HepG2 (cell line): ENCODE measurements at regions not wholly inside any gene's neighbourhood (a gene's known extent, or its start where the extent isn't known, plus 50 kb on each side); places are given as distances from the start of the nearest gene placed in this dataset.

Experiments
- ATAC-seq: fragments of 200-7000 bp; cut with Tn5 transposase; 3 replicates; pipeline ENCODE4 v1.9.1; 2020; ENCODE audit warnings: mild to moderate bottlenecking, moderate library complexity
- BruUV-seq: library from RNA; stranded (reverse); fragments of 400-500 nt; replicated peaks from 2 replicates; lab custom pipeline; 2021; lab: Mats Ljungman, UMichigan
- CTCF ChIA-PET: fragments of 300-600 bp; formaldehyde crosslinking; extraction: SDS; loops from one replicate; lab custom pipeline; 2021; ENCODE audit warnings: low total read pairs, inconsistent platforms, low intra/inter-chr PET ratio; lab: Yijun Ruan, JAX
- POLR2A ChIA-PET: fragments of 350-600 bp; sonication (Branson Sonifier 250); formaldehyde crosslinking; loops from one replicate; lab custom pipeline; 2020; ENCODE audit warnings: antibody characterized with exemption, inconsistent platforms; lab: Yijun Ruan, JAX
- DNase-seq: peaks from one replicate; pipeline ENCODE4 v3.0.0-alpha.2; 2015; ENCODE audit warnings: low spot score
- FAIRE-seq: peaks from 3 replicates; lab custom pipeline; 2011; peaks lifted over from hg19 to GRCh38; lab: Jason Lieb, UNC
- H2AFZ ChIP-seq: one replicate; pipeline ENCODE4 v1.6.1; 2011; ENCODE audit warnings: low read length, inconsistent platforms
- H3K27ac ChIP-seq: fragments of 300-600 bp; 3 replicates; pipeline ENCODE4 v1.8.0; 2011; ENCODE audit warnings: mixed run types, mild to moderate bottlenecking, mixed read lengths, low read length, inconsistent platforms; ENCODE audit not compliant: insufficient read depth; ENCODE audit errors: extremely low read length
- H3K27me3 ChIP-seq, 2 experiments: fragments of 200-600 bp in 1 of 2; 2 replicates in 1 of 2; 3 replicates in 1 of 2; pipeline versions ENCODE4 v1.6.0 to v1.8.0; 2011; ENCODE audit warnings: low read length in 2 of 2, mild to moderate bottlenecking in 2 of 2, moderate library complexity in 2 of 2, inconsistent platforms in 1 of 2; ENCODE audit not compliant: insufficient read depth in 2 of 2, control insufficient read depth in 1 of 2
- H3K36me3 ChIP-seq, 2 experiments: fragments of 200-600 bp in 1 of 2; replicated peaks in 1 of 2; 2 replicates in 1 of 2; 3 replicates in 1 of 2; pipeline versions ENCODE4 v1.5.1 to v1.8.0; 2011; ENCODE audit warnings: low read length in 2 of 2, inconsistent platforms in 1 of 2; ENCODE audit not compliant: insufficient read depth in 2 of 2, control insufficient read depth in 1 of 2
- H3K4me1 ChIP-seq: 2 replicates; pipeline ENCODE4 v1.5.1; 2012; ENCODE audit warnings: low read length, inconsistent platforms; ENCODE audit not compliant: insufficient read depth
- H3K4me2 ChIP-seq: 2 replicates; pipeline ENCODE4 v1.6.0; 2011; ENCODE audit warnings: low read depth, low read length, inconsistent platforms
- H3K4me3 ChIP-seq, 3 experiments: fragments of 200-600 bp in 1 of 3; sonication (generic), shearing (Covaris generic) in 1 of 3; replicated peaks in 1 of 3; 2 replicates each; pipeline ENCODE4 v1.5.1; 2011 to 2016; ENCODE audit warnings: low read length in 3 of 3, inconsistent platforms in 2 of 3, low read depth in 2 of 3, mild to moderate bottlenecking in 2 of 3, control low read depth in 1 of 3, mixed read lengths in 1 of 3; ENCODE audit not compliant: insufficient read depth in 1 of 3
- H3K79me2 ChIP-seq: one replicate; pipeline ENCODE4 v1.6.1; 2011; ENCODE audit warnings: low read length, inconsistent platforms; ENCODE audit not compliant: insufficient read depth
- H3K9ac ChIP-seq: 2 replicates; pipeline ENCODE4 v1.6.0; 2011; ENCODE audit warnings: mild to moderate bottlenecking, low read depth, low read length, inconsistent platforms; ENCODE audit not compliant: insufficient read depth
- H3K9me3 ChIP-seq: 2 replicates; pipeline ENCODE4 v1.5.1; 2012; ENCODE audit warnings: mild to moderate bottlenecking, low read length
- H4K20me1 ChIP-seq: 2 replicates; pipeline ENCODE4 v1.6.0; 2011; ENCODE audit warnings: inconsistent platforms, mild to moderate bottlenecking, low read length, moderate library complexity; ENCODE audit not compliant: insufficient read depth
- CBX5 ChIP-seq: sonication (generic); formaldehyde crosslinking; IDR thresholded peaks from 2 replicates; pipeline ENCODE4 v1.4.0; 2020; ENCODE audit warnings: missing genetic modification reagents, borderline replicate concordance
- KMT2B ChIP-seq: IDR thresholded peaks from 2 replicates; pipeline ENCODE4 v1.6.1; 2016; ENCODE audit warnings: missing genetic modification reagents, missing compliant biosample characterization
- MBD4 ChIP-seq: IDR thresholded peaks from 2 replicates; pipeline ENCODE4 v1.6.1; 2012; ENCODE audit warnings: low read length, inconsistent platforms, borderline replicate concordance
- MIXL1 ChIP-seq: IDR thresholded peaks from 2 replicates; pipeline ENCODE4 v1.6.1; 2016
- SALL1 ChIP-seq: sonication (generic); formaldehyde crosslinking; IDR thresholded peaks from 2 replicates; pipeline ENCODE4 v1.8.0; 2022; ENCODE audit warnings: mild to moderate bottlenecking, missing genetic modification reagents
- SIN3A ChIP-seq: IDR thresholded peaks from 2 replicates; pipeline ENCODE4 v1.6.1; 2011; ENCODE audit warnings: low read depth, mild to moderate bottlenecking, control low read depth, low read length, borderline replicate concordance
- SMAD3 ChIP-seq: sonication (generic); formaldehyde crosslinking; IDR thresholded peaks from 2 replicates; pipeline ENCODE4 v1.4.0; 2020; ENCODE audit warnings: missing genetic modification reagents
- SRF ChIP-seq: IDR thresholded peaks from 2 replicates; pipeline ENCODE4 v1.6.1; 2011; ENCODE audit warnings: mild to moderate bottlenecking, low read depth, low read length, moderate library complexity
- TBL1XR1 ChIP-seq: fragments of 150-350 bp; IDR thresholded peaks from 2 replicates; pipeline ENCODE4 v1.6.1; 2014; ENCODE audit warnings: borderline replicate concordance, low read length; ENCODE audit not compliant: partially characterized antibody
- ZBTB42 ChIP-seq: sonication (generic); formaldehyde crosslinking; IDR thresholded peaks from 2 replicates; pipeline ENCODE4 v1.5.0; 2020; ENCODE audit warnings: mild to moderate bottlenecking, missing genetic modification reagents
- ZMYM3 ChIP-seq: sonication (generic); formaldehyde crosslinking; IDR thresholded peaks from 2 replicates; pipeline ENCODE4 v1.5.1; 2020; ENCODE audit warnings: mild to moderate bottlenecking, missing genetic modification reagents
- ZMYM4 ChIP-seq: sonication (generic); formaldehyde crosslinking; IDR thresholded peaks from 2 replicates; pipeline ENCODE4 v1.8.1; 2023; ENCODE audit warnings: mild to moderate bottlenecking, missing genetic modification reagents
- WGBS: methylation state at CpG from one replicate; pipeline ENCODE4 v1.1.6; 2017; ENCODE audit warnings: low lambda C conversion rate; 5-methylcytosine and 5-hydroxymethylcytosine counted together
- in situ Hi-C: cut with HindIII; loops from 2 replicates; pipeline ENCODE4 v1.10.0; 2017; ENCODE audit warnings: low pct_unique_long_range_greater_than_20kb; ENCODE audit not compliant: extremely low pct_ligation_motif_present
- intact Hi-C: fragments of 100-400 bp; cut with micrococcal nuclease; formaldehyde crosslinking; loops from one replicate; pipeline ENCODE4 v1.10.0; 2022; ENCODE audit not compliant: unreplicated experiment
- TF ChIP-seq, protein P1 (sequence below): sonication (generic); formaldehyde crosslinking; IDR thresholded peaks from 2 replicates; pipeline ENCODE4 v1.4.0; 2020; ENCODE audit warnings: missing genetic modification reagents, low read depth, mild to moderate bottlenecking, borderline replicate concordance
- TF ChIP-seq, protein P2 (sequence below): sonication (generic); formaldehyde crosslinking; IDR thresholded peaks from 2 replicates; pipeline ENCODE4 v1.5.1; 2020; ENCODE audit warnings: mild to moderate bottlenecking, moderate library complexity, missing genetic modification reagents
- TF ChIP-seq, protein P3 (sequence below): sonication (generic); formaldehyde crosslinking; IDR thresholded peaks from 2 replicates; pipeline ENCODE4 v1.8.0; 2022; ENCODE audit warnings: missing genetic modification reagents, mild to moderate bottlenecking, moderate library complexity, borderline replicate concordance
- TF ChIP-seq, protein P4 (sequence below): sonication (generic); formaldehyde crosslinking; IDR thresholded peaks from 2 replicates; pipeline ENCODE4 v1.5.0; 2020; ENCODE audit warnings: mild to moderate bottlenecking, missing genetic modification reagents, borderline replicate concordance

DNA sequence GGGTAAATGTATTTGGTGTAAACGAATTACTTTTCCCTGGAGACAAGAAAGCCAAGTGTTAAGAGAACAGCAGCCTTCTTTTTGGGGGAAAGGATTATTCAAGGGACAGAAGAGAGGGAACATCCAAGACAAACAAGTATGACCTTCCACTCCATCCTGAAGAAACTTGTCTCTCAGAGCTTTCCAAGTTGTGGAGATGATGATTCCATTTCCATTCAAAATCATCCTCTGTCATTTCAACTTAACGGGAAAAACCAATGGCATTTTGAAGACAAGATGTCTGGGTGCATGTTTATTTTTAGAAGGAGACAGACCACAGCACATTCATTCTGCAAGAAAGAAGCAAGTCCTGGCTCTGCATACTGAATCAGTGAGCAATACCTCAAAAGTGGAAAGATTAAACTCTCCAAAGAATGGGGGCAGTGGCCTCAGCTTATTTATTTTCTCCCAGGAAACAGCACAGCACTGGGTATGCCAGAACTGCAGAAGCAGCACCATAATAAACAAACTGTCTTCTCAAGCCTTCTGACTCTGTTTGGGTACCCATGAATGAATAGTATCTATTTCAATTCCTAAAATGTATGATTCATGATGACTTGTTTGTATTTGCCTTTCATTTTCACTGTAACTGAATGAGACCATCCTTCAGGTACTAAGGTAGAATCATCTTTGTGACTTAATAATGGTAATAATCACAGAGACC lies 541.0 kb downstream of the RFC3 start:
- no peak overlapping the region for H3K4me2 ChIP-seq
- no peak for ATAC-seq
- TF ChIP-seq SMAD3 (CRISPR knock-in tag): no peak
- TF ChIP-seq, protein P1, sequence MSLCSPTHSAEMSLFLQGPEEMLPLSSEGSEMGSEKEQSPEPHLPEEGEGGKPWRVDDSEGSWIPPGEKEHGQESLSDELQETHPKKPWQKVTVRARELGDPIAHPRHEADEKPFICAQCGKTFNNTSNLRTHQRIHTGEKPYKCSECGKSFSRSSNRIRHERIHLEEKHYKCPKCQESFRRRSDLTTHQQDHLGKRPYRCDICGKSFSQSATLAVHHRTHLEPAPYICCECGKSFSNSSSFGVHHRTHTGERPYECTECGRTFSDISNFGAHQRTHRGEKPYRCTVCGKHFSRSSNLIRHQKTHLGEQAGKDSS (CRISPR knock-in tag): no peak
- TF ChIP-seq MBD4: no peak
- no peak for TF ChIP-seq TBL1XR1
- TF ChIP-seq ZMYM3 (CRISPR knock-in tag): no peak
- TF ChIP-seq SALL1 (CRISPR knock-in tag): no peak
- no peak for TF ChIP-seq SRF
- no peak for TF ChIP-seq ZBTB42
- no peak for TF ChIP-seq MIXL1 (CRISPR knock-in tag)
- TF ChIP-seq, protein P2, sequence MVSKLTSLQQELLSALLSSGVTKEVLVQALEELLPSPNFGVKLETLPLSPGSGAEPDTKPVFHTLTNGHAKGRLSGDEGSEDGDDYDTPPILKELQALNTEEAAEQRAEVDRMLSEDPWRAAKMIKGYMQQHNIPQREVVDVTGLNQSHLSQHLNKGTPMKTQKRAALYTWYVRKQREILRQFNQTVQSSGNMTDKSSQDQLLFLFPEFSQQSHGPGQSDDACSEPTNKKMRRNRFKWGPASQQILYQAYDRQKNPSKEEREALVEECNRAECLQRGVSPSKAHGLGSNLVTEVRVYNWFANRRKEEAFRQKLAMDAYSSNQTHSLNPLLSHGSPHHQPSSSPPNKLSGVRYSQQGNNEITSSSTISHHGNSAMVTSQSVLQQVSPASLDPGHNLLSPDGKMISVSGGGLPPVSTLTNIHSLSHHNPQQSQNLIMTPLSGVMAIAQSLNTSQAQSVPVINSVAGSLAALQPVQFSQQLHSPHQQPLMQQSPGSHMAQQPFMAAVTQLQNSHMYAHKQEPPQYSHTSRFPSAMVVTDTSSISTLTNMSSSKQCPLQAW (CRISPR knock-in tag): no peak
- TF ChIP-seq, protein P3, sequence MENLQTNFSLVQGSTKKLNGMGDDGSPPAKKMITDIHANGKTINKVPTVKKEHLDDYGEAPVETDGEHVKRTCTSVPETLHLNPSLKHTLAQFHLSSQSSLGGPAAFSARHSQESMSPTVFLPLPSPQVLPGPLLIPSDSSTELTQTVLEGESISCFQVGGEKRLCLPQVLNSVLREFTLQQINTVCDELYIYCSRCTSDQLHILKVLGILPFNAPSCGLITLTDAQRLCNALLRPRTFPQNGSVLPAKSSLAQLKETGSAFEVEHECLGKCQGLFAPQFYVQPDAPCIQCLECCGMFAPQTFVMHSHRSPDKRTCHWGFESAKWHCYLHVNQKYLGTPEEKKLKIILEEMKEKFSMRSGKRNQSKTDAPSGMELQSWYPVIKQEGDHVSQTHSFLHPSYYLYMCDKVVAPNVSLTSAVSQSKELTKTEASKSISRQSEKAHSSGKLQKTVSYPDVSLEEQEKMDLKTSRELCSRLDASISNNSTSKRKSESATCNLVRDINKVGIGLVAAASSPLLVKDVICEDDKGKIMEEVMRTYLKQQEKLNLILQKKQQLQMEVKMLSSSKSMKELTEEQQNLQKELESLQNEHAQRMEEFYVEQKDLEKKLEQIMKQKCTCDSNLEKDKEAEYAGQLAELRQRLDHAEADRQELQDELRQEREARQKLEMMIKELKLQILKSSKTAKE (CRISPR knock-in tag): no peak
- TF ChIP-seq, protein P4, sequence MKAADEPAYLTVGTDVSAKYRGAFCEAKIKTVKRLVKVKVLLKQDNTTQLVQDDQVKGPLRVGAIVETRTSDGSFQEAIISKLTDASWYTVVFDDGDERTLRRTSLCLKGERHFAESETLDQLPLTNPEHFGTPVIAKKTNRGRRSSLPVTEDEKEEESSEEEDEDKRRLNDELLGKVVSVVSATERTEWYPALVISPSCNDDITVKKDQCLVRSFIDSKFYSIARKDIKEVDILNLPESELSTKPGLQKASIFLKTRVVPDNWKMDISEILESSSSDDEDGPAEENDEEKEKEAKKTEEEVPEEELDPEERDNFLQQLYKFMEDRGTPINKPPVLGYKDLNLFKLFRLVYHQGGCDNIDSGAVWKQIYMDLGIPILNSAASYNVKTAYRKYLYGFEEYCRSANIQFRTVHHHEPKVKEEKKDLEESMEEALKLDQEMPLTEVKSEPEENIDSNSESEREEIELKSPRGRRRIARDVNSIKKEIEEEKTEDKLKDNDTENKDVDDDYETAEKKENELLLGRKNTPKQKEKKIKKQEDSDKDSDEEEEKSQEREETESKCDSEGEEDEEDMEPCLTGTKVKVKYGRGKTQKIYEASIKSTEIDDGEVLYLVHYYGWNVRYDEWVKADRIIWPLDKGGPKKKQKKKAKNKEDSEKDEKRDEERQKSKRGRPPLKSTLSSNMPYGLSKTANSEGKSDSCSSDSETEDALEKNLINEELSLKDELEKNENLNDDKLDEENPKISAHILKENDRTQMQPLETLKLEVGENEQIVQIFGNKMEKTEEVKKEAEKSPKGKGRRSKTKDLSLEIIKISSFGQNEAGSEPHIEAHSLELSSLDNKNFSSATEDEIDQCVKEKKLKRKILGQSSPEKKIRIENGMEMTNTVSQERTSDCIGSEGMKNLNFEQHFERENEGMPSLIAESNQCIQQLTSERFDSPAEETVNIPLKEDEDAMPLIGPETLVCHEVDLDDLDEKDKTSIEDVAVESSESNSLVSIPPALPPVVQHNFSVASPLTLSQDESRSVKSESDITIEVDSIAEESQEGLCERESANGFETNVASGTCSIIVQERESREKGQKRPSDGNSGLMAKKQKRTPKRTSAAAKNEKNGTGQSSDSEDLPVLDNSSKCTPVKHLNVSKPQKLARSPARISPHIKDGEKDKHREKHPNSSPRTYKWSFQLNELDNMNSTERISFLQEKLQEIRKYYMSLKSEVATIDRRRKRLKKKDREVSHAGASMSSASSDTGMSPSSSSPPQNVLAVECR (CRISPR knock-in tag): no peak
- TF ChIP-seq CBX5 (CRISPR knock-in tag): no peak
- TF ChIP-seq ZMYM4 (CRISPR knock-in tag): no peak
- no peak for TF ChIP-seq KMT2B (CRISPR knock-in tag)
- no peak for TF ChIP-seq SIN3A

More for the DNA sequence above, 541.0 kb downstream of the RFC3 start:
- in situ Hi-C loops: no loop called here
- no peak overlapping the region for H2AFZ ChIP-seq
- no peak overlapping the region for H3K4me3 ChIP-seq
- FAIRE-seq: no peak
- H3K27ac ChIP-seq: no peak overlapping the region
- H3K9ac ChIP-seq: no peak overlapping the region
- H3K79me2 ChIP-seq: no peaks in the 10 kb centered on the region
- BruUV-seq: no TSS peak
- H3K9me3 ChIP-seq: no peaks in the 10 kb centered on the region
- DNase-seq: no peak
- ChIA-PET POLR2A (no interaction called here), CTCF (no interaction called here)
- H3K36me3 ChIP-seq: no peaks in the 10 kb centered on the region
- H3K27me3 ChIP-seq: peaks cover 3 to 14% of the 10 kb centered on the region in 2 experiments; a peak in 2 of 5 replicates
- WGBS: 0% methylated on average over 2 of the region's 2 CpGs
- no peaks in the 10 kb centered on the region for H3K4me1 ChIP-seq
- intact Hi-C loops: no loop called here
- H4K20me1 ChIP-seq: no peaks in the 10 kb centered on the region
